Right renal cortex interstitium (tissue), 3 donors: ENCODE measurements at regions not wholly inside any gene's neighbourhood (a gene's known extent, or its start where the extent isn't known, plus 50 kb on each side); places are given as distances from the start of the nearest gene placed in this dataset.

ENCODE experiments used
- DNase-seq, 3 donors: peaks; one replicate each; pipeline ENCODE4 v3.0.0-alpha.2; 2013; ENCODE audit warnings: low read depth in 3 of 3, low spot score in 2 of 3

DNA sequence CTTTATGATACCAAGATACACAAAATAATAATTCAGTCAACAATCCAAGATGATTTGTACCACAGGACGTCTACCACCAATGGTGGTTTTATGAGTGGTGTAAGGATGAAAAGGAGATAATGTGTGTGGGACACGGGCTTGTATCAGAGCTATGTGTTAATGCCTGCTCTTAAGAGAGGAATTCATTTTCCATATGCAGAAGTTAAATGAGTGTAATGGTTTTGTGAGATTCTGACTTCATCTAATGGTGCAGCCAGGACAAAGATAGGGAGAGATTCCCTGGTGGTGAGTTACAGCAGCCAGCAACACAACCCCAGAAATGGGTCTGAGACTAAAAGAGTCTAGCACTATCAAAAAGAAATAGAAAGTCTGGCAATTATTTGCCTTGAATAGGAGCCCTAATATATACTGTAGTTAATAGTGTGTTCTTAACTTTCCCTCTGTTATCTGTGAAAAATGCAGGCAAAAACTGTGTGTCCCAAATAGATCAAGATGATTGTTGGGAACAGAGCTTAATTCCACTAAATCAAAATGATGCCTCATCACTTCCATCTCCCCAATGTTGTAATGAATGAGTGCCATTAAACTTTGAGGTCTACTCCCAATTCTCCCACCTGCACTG is 455.0 kb upstream of the TCF4 start:
- DNase-seq = no peak

GRCh38 chr18:56038171-56039030 is 450.4 kb upstream of the TCF4 start:
- no peak for DNase-seq

DNA sequence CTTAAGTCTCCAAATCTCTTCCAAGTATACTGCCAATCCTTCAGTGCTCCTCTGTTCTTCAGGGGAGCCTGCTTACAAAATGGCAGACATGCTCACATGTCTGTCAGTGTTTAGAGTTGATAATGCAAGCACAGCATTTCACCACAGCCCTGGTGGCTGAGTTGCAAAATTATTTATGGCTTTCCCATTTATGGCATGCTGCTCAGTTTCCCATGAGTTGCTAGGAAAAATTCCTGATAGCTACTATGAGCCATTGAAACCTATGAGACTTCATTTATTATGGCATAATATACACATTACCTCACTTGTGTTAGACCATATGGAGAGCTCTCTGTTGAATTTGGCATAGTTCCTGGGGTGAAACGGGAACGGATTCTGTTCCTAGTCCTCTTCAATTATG is 448.7 kb upstream of the TCF4 start:
- DNase-seq = no peak

DNA sequence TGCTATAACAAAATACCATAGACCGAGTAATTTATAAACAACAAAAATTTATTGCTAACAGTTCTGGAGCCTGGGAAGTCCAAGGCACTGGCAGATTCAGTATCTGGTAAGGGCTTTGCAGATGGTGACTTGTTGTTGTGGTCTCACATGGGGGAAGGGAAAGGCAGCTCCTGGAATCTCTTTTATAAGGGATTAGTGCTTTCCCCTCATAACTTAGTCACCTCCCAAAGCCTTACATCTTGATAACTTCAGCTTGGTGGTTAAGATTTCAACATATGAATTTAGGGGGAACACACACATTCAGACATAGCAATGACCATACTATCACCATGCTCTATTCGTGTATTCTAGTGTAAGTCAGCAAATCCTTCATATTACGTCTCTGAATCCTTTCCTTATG is 447.6 kb upstream of the TCF4 start:
- no peak for DNase-seq

DNA sequence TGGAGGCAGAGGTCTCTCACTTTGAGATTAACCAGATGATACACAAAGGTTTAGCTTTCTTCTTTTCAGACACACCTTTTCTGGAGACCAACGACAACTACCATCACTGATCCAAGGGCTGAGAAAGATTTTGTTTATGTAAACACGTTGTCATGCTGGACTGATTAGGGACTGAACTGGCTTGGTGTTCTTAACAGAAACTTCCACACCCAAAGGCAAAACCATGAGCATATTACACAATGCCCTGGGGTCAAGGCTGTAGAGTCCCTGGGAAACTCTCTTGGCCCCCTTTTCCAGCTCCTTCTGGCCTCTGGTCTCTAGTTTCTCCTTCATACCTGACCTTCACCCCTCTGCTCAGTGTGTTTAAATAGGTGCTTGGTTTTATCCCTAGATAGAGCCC is 447.0 kb upstream of the TCF4 start:
- DNase-seq = no peak

DNA sequence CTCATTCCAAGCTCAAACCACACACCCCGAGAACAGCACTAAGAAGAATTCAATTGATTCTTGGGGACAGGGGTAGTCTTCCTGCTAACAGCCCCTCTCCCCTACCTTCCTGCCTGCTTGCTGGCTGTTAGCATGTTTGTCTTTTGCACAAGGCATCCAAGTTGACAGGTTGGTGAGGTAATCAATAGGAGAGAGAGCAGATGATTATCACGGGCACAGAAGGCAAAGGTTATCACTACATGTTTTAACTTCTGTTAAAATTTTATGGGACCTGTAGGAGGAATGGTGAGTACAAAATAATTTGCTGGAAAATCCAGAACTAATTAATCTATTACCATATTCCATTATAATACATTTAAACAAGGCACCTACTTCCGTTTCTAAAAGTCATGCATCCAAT is 442.1 kb upstream of the TCF4 start:
- DNase-seq = no peak

DNA sequence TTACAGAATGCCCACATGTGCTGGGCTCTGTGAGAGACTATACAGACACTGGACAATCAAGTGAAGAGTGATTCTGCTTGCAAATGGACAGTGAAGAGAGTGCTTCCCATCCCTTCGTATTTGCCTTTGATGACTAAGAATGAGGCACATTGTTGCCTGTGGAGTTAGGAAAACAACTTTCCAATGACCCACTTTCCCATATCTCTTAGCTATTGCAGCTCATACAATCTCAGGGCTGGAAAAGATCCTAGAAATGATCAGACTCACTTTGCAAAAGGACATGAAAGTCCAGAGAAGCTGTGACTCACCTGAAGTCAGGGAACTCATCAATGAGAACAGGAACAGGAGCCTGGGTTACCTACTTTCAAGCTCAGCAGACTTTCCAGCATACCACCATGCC is 440.5 kb upstream of the TCF4 start:
- DNase-seq = no peak

GRCh38 chr18:56026509-56026908 is 438.5 kb upstream of the TCF4 start:
- no peak for DNase-seq

DNA sequence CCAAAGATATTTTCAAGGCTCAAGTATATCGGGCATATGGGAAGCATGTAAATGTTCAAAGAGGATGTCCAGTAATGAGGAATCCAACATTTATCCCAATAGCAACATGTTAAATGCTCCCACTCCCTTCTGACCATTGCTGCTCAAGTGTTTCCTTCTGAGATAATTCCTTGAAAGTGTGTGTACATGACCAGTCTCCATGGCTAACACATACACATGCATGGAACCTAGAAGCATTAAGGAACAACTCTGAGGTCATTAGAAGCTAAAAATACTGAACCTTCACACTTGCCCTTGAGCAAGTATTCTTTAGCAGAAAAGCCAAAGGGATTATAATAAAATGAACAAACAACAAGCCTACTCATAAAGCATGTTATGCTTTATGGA is 433.8 kb upstream of the TCF4 start:
- no peak for DNase-seq

- no peak for DNase-seq
Measured at GRCh38 chr18:56021136-56021808, 433.3 kb upstream of the TCF4 start.

GRCh38 chr18:56019908-56020307 is 431.9 kb upstream of the TCF4 start:
- no peak for DNase-seq

DNA sequence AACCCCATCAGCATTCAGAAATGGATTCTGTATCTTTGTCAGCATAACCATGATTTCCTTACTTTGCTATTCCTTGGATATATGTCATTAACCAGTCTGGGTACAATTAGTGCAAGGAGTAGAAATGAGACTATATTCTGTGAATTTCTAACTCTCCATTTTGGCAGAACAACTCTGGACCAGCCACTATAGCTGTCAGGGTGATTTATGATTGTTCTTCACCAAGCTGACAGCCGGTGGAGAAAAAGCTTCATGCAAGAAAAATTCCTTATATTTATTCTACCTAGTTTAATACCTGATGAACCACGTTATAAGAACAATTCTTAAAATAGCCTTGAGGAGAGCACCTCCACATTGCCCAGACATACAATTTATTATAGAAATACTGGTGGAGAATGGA is 431.2 kb upstream of the TCF4 start:
- DNase-seq = no peak

DNA sequence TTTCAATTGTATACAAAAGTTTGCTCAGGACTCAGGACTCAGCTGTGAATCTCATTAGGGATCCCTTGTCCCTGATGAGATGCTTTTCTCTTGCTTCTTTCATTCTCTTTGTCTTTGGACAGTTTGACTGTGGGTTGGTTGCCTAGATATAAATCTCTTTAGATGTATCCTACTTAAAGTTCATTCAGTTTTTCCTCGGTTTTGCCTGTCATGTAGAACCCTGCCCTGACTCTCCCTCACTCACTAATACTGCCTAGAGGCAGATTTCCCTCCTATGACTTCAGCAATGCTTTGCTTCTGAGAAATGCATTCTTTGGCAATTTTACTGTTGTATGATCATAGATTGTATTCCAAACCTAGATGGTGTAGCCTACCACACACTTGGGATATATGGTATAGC is 421.4 kb upstream of the TCF4 start:
- DNase-seq = no peak

- DNase-seq = no peak
Measured at GRCh38 chr18:56003720-56004088, 415.7 kb upstream of the TCF4 start.

DNA sequence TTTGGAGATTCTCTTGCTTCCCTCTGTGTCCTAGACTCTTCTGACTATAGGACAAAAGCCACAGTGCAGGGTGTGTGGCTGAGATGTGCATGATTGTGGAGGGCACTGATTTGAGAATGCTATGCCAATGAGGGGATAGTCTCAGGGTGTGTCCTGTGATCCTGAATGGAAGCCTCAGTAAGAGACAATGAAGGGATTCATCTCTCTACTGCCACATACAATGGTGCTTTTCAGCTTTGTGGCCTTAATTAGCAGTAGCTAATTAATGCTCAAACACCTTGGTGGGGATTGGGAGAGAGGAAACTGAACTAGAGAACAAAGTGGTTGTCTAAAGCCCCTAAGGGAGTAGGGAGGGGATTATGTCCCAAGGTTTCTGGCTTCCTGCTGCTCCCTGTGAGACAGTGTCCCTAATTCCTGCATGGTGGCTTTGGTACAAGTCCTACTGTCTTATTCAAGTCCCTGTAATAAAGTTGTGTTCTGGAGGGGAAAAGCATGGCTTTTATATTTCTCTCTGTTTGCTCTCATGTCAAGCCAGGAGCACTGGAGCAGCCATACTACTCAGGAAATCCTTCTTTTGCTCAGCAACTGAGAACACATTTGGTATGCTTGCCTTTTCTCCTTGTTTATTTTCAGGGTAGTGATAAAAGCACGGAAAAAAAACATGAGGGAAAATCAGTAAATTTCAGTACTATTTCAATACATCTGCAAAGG is 415.2 kb upstream of the TCF4 start:
- DNase-seq = no peak

GRCh38 chr18:56001576-56001975 is 413.6 kb upstream of the TCF4 start:
- DNase-seq = no peak

DNA sequence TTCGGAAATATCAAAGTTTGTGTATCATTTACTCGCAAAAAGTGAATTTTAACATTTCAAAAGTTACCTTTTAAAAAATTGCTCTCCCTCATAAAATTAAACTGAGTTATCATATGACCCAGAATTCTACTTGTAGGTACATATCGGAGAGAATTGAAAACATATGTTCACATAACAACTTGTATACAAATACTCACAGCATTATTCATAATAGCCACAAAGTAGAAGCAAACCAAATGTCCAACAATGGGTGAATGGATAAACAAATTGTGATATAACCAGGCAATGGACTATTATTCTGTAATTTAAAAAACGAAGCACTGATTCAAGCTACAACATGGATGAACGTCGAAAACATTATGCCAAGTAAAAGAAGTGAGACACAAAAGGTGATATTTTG is 412.0 kb upstream of the TCF4 start:
- no peak for DNase-seq

- DNase-seq = no peak
Measured at GRCh38 chr18:55999641-56000040, 411.6 kb upstream of the TCF4 start.

DNA sequence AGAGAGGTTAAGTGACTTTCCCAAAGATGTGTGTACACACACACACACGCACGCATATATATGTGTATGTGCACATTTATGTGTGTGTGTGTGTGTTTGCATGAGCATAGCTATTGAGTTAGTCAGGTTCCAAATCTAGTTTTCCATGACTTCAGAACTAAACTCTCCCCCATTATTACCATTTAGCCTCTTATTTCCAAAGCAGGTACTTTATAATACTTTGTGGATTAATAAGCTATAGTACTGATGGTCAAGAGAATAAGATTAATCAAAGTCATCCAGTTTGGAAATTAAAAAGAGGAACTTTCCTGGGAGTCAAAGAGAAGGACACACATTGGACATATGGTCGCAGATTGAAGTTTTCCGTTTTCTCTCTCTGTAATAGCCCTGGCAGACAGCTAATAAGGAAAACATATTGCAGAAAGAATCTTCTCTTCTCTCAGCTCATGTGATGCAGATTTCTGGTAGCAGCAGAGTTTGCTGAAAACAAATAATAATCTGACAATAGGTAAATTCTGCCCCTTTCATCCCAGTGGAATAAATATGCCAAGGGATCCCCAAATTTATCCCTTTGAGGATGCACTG is 410.9 kb upstream of the TCF4 start:
- no peak for DNase-seq

DNA sequence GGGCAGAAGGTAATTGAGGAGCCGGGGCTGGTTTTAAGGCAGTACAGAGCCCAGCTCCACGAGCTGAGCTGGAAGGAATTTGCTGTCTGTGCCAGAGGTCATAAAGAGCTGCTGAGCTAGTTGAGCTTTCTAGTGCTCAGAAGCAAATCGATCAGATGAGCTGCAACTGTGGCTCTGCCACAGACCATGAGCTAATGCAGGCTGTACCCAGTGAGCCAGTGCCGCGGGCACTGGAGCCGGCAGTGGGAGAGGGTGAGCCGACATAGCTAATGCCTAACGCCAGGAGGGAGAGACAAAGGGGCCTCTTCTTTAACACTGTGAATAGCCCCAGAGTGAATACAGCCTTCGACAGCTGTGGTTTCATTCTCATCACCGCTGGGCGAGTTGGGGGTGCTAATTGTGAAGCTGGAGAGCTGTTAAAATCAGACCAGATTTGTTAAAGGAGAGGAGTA is 410.1 kb upstream of the TCF4 start:
- no peak for DNase-seq

DNA sequence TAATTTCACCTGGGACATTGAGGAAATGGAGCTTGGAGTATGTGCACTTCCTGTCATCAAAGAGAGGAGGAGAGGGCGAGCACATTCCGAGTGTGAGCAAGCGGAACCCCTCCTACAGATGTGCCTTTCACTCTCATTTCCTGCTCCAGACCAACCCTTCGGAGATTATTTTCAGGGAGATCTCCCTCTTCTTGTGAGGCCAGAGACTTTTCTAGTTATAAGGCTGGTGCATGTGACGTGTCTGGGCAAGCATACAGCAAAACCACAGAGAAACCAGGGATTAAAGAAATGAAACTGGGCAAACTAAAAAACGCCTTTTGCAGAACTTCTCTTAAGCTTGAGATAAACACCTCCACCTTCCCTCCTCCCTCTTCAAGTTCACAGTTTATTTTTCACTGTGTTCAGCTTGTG is 409.2 kb upstream of the TCF4 start:
- no peak for DNase-seq
